ENCODE measurements at regions not wholly inside any gene's neighbourhood (a gene's known extent, or its start where the extent isn't known, plus 50 kb on each side); places are given as distances from the start of the nearest gene placed in this dataset.
A peak's percentile ranks its signal among the peaks of the same experiment; 100 is the strongest.

GRCh38 chr2:156157670-156158069 lies 174.9 kb downstream of the NR4A2 start:
- CTCF ChIA-PET: no interaction called here

GRCh38 chr2:156156580-156156979 lies 175.9 kb downstream of the NR4A2 start:
- no peaks in the 10 kb centered on the region for H3K36me3 Mint-ChIP-seq (ENCODE audit: low read depth)
- no peak overlapping the region for H3K27ac Mint-ChIP-seq
- no peaks in the 10 kb centered on the region for H3K9me3 Mint-ChIP-seq
- H3K4me3 Mint-ChIP-seq: no peak overlapping the region
- POLR2A ChIA-PET: no interaction called here
- no peaks in the 10 kb centered on the region for H3K4me1 Mint-ChIP-seq (ENCODE audit: low read depth)
- H3K27me3 Mint-ChIP-seq: peaks cover 11% of the 10 kb centered on the region
- ATAC-seq (no peak), DNase-seq (no peak)
- TF ChIP-seq CTCF (IDR thresholded peaks at IDR 0.05): no peak
- intact Hi-C loops (cut with micrococcal nuclease): no loop called here
- CTCF ChIA-PET: no interaction called here

More at GRCh38 chr2:156157670-156158069, 174.9 kb downstream of the NR4A2 start:
- Mint-ChIP-seq H3K36me3 (ENCODE audit: low read depth) (no peaks in the 10 kb centered on the region), H3K4me3 (no peak overlapping the region), H3K4me1 (ENCODE audit: low read depth) (no peaks in the 10 kb centered on the region), H3K27me3 (peaks cover 12% of the 10 kb centered on the region), H3K9me3 (no peaks in the 10 kb centered on the region), H3K27ac (no peak overlapping the region)
- TF ChIP-seq CTCF (IDR thresholded peaks at IDR 0.05): no peak
- ATAC-seq (no peak), DNase-seq (no peak)
- intact Hi-C loops (cut with micrococcal nuclease): no loop called here
- POLR2A ChIA-PET: no interaction called here

GRCh38 chr2:156155319-156155718 lies 177.2 kb downstream of the NR4A2 start:
- H3K27ac Mint-ChIP-seq: no peak overlapping the region
- no peak for DNase-seq
- ChIA-PET POLR2A (interaction anchor here (0.6 kb wide), 1 partner anchor 563 kb away, joined by 3 read pairs; no protein-coding TSS in a partner anchor), CTCF (no interaction called here)
- no peak overlapping the region for H3K4me3 Mint-ChIP-seq
- no peak for ATAC-seq
- intact Hi-C loops (cut with micrococcal nuclease): no loop called here
- no peak for TF ChIP-seq CTCF (IDR thresholded peaks at IDR 0.05)
- H3K4me1 Mint-ChIP-seq (ENCODE audit: low read depth): no peaks in the 10 kb centered on the region
- no peaks in the 10 kb centered on the region for H3K9me3 Mint-ChIP-seq
- H3K27me3 Mint-ChIP-seq: peaks cover 10% of the 10 kb centered on the region
- no peaks in the 10 kb centered on the region for H3K36me3 Mint-ChIP-seq (ENCODE audit: low read depth)

GRCh38 chr2:156151351-156151750 lies 181.2 kb downstream of the NR4A2 start:
- ATAC-seq: no peak
- Mint-ChIP-seq H3K9me3 (no peaks in the 10 kb centered on the region), H3K4me1 (ENCODE audit: low read depth) (no peaks in the 10 kb centered on the region), H3K36me3 (ENCODE audit: low read depth) (no peaks in the 10 kb centered on the region), H3K4me3 (no peak overlapping the region), H3K27me3 (peaks cover 5% of the 10 kb centered on the region), H3K27ac (no peak overlapping the region)
- intact Hi-C loops (cut with micrococcal nuclease): no loop called here
- TF ChIP-seq CTCF (IDR thresholded peaks at IDR 0.05): no peak
- CTCF ChIA-PET: no interaction called here
- no peak for DNase-seq
- POLR2A ChIA-PET: no interaction called here

GRCh38 chr2:156147594-156148330 lies 184.8 kb downstream of the NR4A2 start:
- DNase-seq (no peak), ATAC-seq (peak; percentile 53)
- CTCF ChIA-PET: no interaction called here
- H3K9me3 Mint-ChIP-seq: no peaks in the 10 kb centered on the region
- H3K27me3 Mint-ChIP-seq: peaks cover 3% of the 10 kb centered on the region
- H3K36me3 Mint-ChIP-seq (ENCODE audit: low read depth): no peaks in the 10 kb centered on the region
- intact Hi-C loops (cut with micrococcal nuclease): no loop called here
- no peak for TF ChIP-seq CTCF (IDR thresholded peaks at IDR 0.05)
- POLR2A ChIA-PET: interaction anchor here (0.7 kb wide), 1 partner anchor 50 kb away, joined by 3 read pairs; no protein-coding TSS in a partner anchor
- no peak overlapping the region for H3K27ac Mint-ChIP-seq
- H3K4me1 Mint-ChIP-seq (ENCODE audit: low read depth): no peaks in the 10 kb centered on the region
- H3K4me3 Mint-ChIP-seq: no peak overlapping the region
